MCF 10A (cell line): ENCODE measurements at regions not wholly inside any gene's neighbourhood (a gene's known extent, or its start where the extent isn't known, plus 50 kb on each side); places are given as distances from the start of the nearest gene placed in this dataset.
A peak's percentile ranks its signal among the peaks of the same experiment; 100 is the strongest.

ENCODE experiments used
- BruUV-seq: library from RNA; stranded (reverse); fragments of 400-500 nt; replicated peaks from 2 replicates; lab custom pipeline; 2021; lab: Mats Ljungman, UMichigan
- CTCF ChIA-PET: fragments of 300-600 bp; sonication (Branson Sonifier 250); formaldehyde crosslinking; extraction: SDS; loops from one replicate; lab custom pipeline; 2021; ENCODE audit warnings: antibody characterized with exemption, inconsistent platforms; lab: Yijun Ruan, JAX
- POLR2A ChIA-PET: fragments of 300-600, 350-650 bp; sonication (Branson Sonifier 250); formaldehyde crosslinking; extraction: SDS; loops from one replicate; lab custom pipeline; 2020; ENCODE audit warnings: antibody characterized with exemption, inconsistent platforms; lab: Yijun Ruan, JAX
- DNase-seq: peaks from one replicate; pipeline ENCODE4 v3.0.0-alpha.2; 2018; ENCODE audit not compliant: unreplicated experiment
- H3K27ac Mint-ChIP-seq: one replicate; pipeline ENCODE4 v1.8.0; 2022; ENCODE audit warnings: mild to moderate bottlenecking, low read depth, mixed read lengths; ENCODE audit not compliant: unreplicated experiment
- H3K27me3 Mint-ChIP-seq: one replicate; pipeline ENCODE4 v1.8.0; 2022; ENCODE audit warnings: mixed read lengths; ENCODE audit not compliant: insufficient read depth, unreplicated experiment
- H3K36me3 Mint-ChIP-seq: one replicate; pipeline ENCODE4 v1.8.0; 2022; ENCODE audit warnings: mild to moderate bottlenecking, moderate library complexity, mixed read lengths; ENCODE audit not compliant: insufficient read depth, unreplicated experiment
- H3K4me1 Mint-ChIP-seq: one replicate; pipeline ENCODE4 v1.8.0; 2022; ENCODE audit warnings: mixed read lengths; ENCODE audit not compliant: insufficient read depth, unreplicated experiment
- H3K4me3 Mint-ChIP-seq: one replicate; pipeline ENCODE4 v1.8.0; 2022; ENCODE audit warnings: mild to moderate bottlenecking, moderate library complexity, mixed read lengths; ENCODE audit not compliant: unreplicated experiment
- H3K9me3 Mint-ChIP-seq: one replicate; pipeline ENCODE4 v1.8.0; 2022; ENCODE audit warnings: mixed read lengths; ENCODE audit not compliant: unreplicated experiment
- intact Hi-C: fragments of 100-400 bp; cut with micrococcal nuclease; formaldehyde crosslinking; loops from 2 replicates; pipeline ENCODE4 v1.14.1; 2022
- TF ChIP-seq, protein P1 (sequence below): fragments of 200-600 bp; IDR thresholded peaks from one replicate; pipeline ENCODE4 v1.8.0; 2022; ENCODE audit warnings: antibody characterized with exemption, mild to moderate bottlenecking; ENCODE audit not compliant: unreplicated experiment

DNA sequence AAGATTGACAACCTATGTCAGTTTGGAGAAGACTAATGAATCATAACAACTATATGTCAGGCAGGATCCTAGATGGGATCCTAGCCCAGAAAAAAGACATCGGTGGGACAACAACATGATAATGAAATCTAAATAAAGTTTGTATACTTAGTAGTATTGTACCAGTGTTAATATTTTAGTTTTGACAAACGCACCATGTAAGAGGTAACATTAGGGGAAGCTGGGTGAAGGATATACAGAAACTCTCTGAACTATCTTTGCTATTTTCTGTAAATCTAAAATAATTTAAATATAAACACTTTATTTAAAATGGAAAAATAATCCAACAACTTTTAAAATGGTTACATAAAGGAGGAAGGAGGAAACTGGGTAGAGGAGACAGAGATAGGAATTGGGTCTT is 105.6 kb upstream of the AP1S2 start:
- POLR2A ChIA-PET: no interaction called here
- no peak overlapping the region for H3K27ac Mint-ChIP-seq
- peaks cover 8% of the 10 kb centered on the region for H3K4me1 Mint-ChIP-seq
- no peaks in the 10 kb centered on the region for H3K27me3 Mint-ChIP-seq
- no peak overlapping the region for H3K4me3 Mint-ChIP-seq
- BruUV-seq: no TSS peak
- intact Hi-C loops: no loop called here
- DNase-seq: no peak
- no peaks in the 10 kb centered on the region for H3K36me3 Mint-ChIP-seq
- H3K9me3 Mint-ChIP-seq: no peaks in the 10 kb centered on the region
- TF ChIP-seq, protein P1, sequence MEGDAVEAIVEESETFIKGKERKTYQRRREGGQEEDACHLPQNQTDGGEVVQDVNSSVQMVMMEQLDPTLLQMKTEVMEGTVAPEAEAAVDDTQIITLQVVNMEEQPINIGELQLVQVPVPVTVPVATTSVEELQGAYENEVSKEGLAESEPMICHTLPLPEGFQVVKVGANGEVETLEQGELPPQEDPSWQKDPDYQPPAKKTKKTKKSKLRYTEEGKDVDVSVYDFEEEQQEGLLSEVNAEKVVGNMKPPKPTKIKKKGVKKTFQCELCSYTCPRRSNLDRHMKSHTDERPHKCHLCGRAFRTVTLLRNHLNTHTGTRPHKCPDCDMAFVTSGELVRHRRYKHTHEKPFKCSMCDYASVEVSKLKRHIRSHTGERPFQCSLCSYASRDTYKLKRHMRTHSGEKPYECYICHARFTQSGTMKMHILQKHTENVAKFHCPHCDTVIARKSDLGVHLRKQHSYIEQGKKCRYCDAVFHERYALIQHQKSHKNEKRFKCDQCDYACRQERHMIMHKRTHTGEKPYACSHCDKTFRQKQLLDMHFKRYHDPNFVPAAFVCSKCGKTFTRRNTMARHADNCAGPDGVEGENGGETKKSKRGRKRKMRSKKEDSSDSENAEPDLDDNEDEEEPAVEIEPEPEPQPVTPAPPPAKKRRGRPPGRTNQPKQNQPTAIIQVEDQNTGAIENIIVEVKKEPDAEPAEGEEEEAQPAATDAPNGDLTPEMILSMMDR: no peak
- CTCF ChIA-PET: no interaction called here

DNA sequence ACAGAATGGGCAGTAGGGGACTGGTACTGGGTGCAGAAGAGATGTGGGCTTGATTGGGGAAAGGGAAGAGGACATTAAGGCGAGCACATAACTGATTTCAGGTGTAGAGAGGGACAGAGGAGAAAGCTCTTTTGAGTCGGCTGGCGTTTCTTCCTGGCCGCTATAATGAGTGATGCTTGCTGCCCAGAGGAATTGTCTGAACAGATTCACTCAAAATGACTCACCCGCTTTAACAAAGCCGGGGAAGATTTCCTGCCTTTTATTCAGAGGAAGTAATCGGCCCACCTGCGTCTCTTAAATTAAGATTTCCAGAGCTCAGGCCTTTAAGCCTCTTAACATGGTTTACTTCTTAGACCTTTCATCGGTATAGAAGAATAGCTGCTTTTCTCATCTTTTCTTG is 102.1 kb upstream of the AP1S2 start:
- TF ChIP-seq, protein P1: no peak
- no TSS peak for BruUV-seq
- H3K27me3 Mint-ChIP-seq: peaks cover 13% of the 10 kb centered on the region
- H3K36me3 Mint-ChIP-seq: no peaks in the 10 kb centered on the region
- DNase-seq: peak; percentile 71
- ChIA-PET POLR2A (interaction anchor here (1.2 kb wide), 1 partner anchor 763 kb away, joined by 3 read pairs; the partner anchor contains the start of gene SYAP1), CTCF (interaction anchor here (0.8 kb wide), 1 partner anchor 16 kb away, joined by 3 read pairs; no protein-coding TSS in a partner anchor)
- intact Hi-C loops: no loop called here
- no peak overlapping the region for H3K4me3 Mint-ChIP-seq
- peaks cover 8% of the 10 kb centered on the region for H3K4me1 Mint-ChIP-seq
- H3K9me3 Mint-ChIP-seq: no peaks in the 10 kb centered on the region
- H3K27ac Mint-ChIP-seq: peak overlapping the region; percentile 66

DNA sequence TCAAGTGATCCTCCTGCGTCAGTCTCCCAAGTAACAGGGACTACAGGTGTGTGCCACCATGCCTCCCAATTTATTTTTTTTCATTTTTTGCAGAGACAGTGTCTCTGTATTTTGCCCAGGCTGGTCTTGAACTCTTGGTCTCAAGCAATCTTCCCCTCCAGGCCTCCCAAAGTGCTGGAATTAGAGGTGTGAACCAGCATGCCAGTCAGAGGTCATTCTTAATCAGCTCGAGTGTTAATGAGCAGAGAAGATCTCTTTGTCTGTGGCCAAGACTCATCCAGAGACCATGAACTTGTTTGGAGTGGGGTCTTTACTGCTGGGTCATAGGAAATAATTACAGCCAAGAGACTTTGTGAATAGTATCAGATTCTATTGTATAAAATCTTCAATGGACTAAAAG is 99.2 kb upstream of the AP1S2 start:
- POLR2A ChIA-PET: no interaction called here
- intact Hi-C loops: no loop called here
- BruUV-seq: no TSS peak
- H3K9me3 Mint-ChIP-seq: no peaks in the 10 kb centered on the region
- no peak overlapping the region for H3K4me3 Mint-ChIP-seq
- no peaks in the 10 kb centered on the region for H3K36me3 Mint-ChIP-seq
- DNase-seq: no peak
- CTCF ChIA-PET: no interaction called here
- TF ChIP-seq, protein P1: no peak
- H3K27me3 Mint-ChIP-seq: peaks cover 25% of the 10 kb centered on the region
- peaks cover 12% of the 10 kb centered on the region for H3K4me1 Mint-ChIP-seq
- H3K27ac Mint-ChIP-seq: no peak overlapping the region

DNA sequence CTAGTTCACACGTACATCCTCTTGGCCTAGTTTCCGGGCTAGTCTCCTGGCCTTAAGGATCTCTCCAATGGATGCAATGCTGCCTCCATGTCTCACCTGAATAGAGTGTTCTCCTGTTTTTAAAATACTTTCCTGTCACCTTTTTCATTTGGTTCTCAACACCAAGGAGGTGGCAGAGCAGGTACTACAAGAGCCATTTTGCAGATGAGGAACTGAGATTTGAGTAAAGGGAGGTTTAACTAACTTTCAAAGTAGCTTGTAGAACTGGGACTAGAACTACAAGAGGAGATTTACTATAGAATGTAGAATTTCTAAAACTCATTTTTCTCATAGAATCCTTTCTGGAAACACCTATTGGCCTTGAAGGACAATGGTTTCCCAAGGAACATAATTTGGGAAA is 97.6 kb upstream of the AP1S2 start:
- H3K4me3 Mint-ChIP-seq: no peak overlapping the region
- CTCF ChIA-PET: interaction anchor here (0.6 to 0.7 kb wide), 2 partner anchors 188 to 776 kb away, joined by 3 to 4 read pairs; no protein-coding TSS in a partner anchor
- DNase-seq: no peak
- BruUV-seq: no TSS peak
- intact Hi-C loops: no loop called here
- peaks cover 29% of the 10 kb centered on the region for H3K27me3 Mint-ChIP-seq
- H3K27ac Mint-ChIP-seq: no peak overlapping the region
- H3K9me3 Mint-ChIP-seq: no peaks in the 10 kb centered on the region
- no peaks in the 10 kb centered on the region for H3K36me3 Mint-ChIP-seq
- POLR2A ChIA-PET: no interaction called here
- peaks cover 26% of the 10 kb centered on the region for H3K4me1 Mint-ChIP-seq
- TF ChIP-seq, protein P1: no peak
